HG03378 (cell line): ENCODE measurements at regions not wholly inside any gene's neighbourhood (a gene's known extent, or its start where the extent isn't known, plus 50 kb on each side); places are given as distances from the start of the nearest gene placed in this dataset.

ENCODE experiments used
- ATAC-seq: cut with Tn5 transposase; IDR thresholded peaks from one replicate; pipeline ENCODE4 v1.9.1; 2021; ENCODE audit warnings: mild to moderate bottlenecking, moderate library complexity; ENCODE audit not compliant: unreplicated experiment

- ATAC-seq = no peak
These were observed 139.9 kb downstream of the MRPL57 start for GRCh38 chr13:21316376-21316775.

- no peak for ATAC-seq
These were observed 140.1 kb downstream of the ZDHHC20 start for GRCh38 chr13:21318891-21319532.

GRCh38 chr13:21319869-21320641 lies 139.0 kb downstream of the ZDHHC20 start:
- no peak for ATAC-seq

GRCh38 chr13:21320642-21321034 lies 138.5 kb downstream of the ZDHHC20 start:
- ATAC-seq = no peak

- no peak for ATAC-seq
These were observed 137.8 kb downstream of the ZDHHC20 start for GRCh38 chr13:21321269-21321668.

GRCh38 chr13:21322327-21322965 lies 136.7 kb downstream of the ZDHHC20 start:
- no peak for ATAC-seq
